ENCODE measurements at regions not wholly inside any gene's neighbourhood (a gene's known extent, or its start where the extent isn't known, plus 50 kb on each side); places are given as distances from the start of the nearest gene placed in this dataset.
A peak's percentile ranks its signal among the peaks of the same experiment; 100 is the strongest.

- TF ChIP-seq, protein P1, sequence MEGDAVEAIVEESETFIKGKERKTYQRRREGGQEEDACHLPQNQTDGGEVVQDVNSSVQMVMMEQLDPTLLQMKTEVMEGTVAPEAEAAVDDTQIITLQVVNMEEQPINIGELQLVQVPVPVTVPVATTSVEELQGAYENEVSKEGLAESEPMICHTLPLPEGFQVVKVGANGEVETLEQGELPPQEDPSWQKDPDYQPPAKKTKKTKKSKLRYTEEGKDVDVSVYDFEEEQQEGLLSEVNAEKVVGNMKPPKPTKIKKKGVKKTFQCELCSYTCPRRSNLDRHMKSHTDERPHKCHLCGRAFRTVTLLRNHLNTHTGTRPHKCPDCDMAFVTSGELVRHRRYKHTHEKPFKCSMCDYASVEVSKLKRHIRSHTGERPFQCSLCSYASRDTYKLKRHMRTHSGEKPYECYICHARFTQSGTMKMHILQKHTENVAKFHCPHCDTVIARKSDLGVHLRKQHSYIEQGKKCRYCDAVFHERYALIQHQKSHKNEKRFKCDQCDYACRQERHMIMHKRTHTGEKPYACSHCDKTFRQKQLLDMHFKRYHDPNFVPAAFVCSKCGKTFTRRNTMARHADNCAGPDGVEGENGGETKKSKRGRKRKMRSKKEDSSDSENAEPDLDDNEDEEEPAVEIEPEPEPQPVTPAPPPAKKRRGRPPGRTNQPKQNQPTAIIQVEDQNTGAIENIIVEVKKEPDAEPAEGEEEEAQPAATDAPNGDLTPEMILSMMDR (IDR thresholded peaks at IDR 0.05; ENCODE audit: partially characterized antibody, unreplicated experiment), result no peak
- Mint-ChIP-seq H3K27me3 (ENCODE audit: unreplicated experiment) (peaks cover 2% of the 10 kb centered on the region), H3K4me1 (ENCODE audit: low read depth, unreplicated experiment) (no peaks in the 10 kb centered on the region), H3K4me3 (ENCODE audit: unreplicated experiment) (no peak overlapping the region), H3K27ac (ENCODE audit: unreplicated experiment) (no peak overlapping the region), H3K9me3 (ENCODE audit: unreplicated experiment) (no peaks in the 10 kb centered on the region), H3K36me3 (ENCODE audit: unreplicated experiment) (peaks cover 18% of the 10 kb centered on the region)
- no peak for DNase-seq
Observed at GRCh38 chr11:116287866-116288265, 484.9 kb downstream of the BUD13 start.

- Mint-ChIP-seq H3K4me3 (ENCODE audit: unreplicated experiment) (no peak overlapping the region), H3K36me3 (ENCODE audit: unreplicated experiment) (peaks cover 14% of the 10 kb centered on the region), H3K4me1 (ENCODE audit: low read depth, unreplicated experiment) (no peaks in the 10 kb centered on the region), H3K9me3 (ENCODE audit: unreplicated experiment) (no peaks in the 10 kb centered on the region), H3K27ac (ENCODE audit: unreplicated experiment) (no peak overlapping the region), H3K27me3 (ENCODE audit: unreplicated experiment) (peaks cover 2% of the 10 kb centered on the region)
- DNase-seq, result no peak
- TF ChIP-seq, protein P1 (IDR thresholded peaks at IDR 0.05; ENCODE audit: partially characterized antibody, unreplicated experiment), result no peak
Observed at GRCh38 chr11:116285026-116285425, 487.8 kb downstream of the BUD13 start.

- Mint-ChIP-seq H3K4me1 (ENCODE audit: low read depth, unreplicated experiment) (no peaks in the 10 kb centered on the region), H3K9me3 (ENCODE audit: unreplicated experiment) (no peaks in the 10 kb centered on the region), H3K27ac (ENCODE audit: unreplicated experiment) (no peak overlapping the region), H3K27me3 (ENCODE audit: unreplicated experiment) (peaks cover 2% of the 10 kb centered on the region), H3K4me3 (ENCODE audit: unreplicated experiment) (no peak overlapping the region), H3K36me3 (ENCODE audit: unreplicated experiment) (no peaks in the 10 kb centered on the region)
- no peak for DNase-seq
- TF ChIP-seq, protein P1 (IDR thresholded peaks at IDR 0.05; ENCODE audit: partially characterized antibody, unreplicated experiment), result no peak
Observed at GRCh38 chr11:116283300-116283699, 489.5 kb downstream of the BUD13 start.

GRCh38 chr11:116282481-116282880, 490.3 kb downstream of the BUD13 start:
- H3K4me1 Mint-ChIP-seq (ENCODE audit: low read depth, unreplicated experiment), result no peaks in the 10 kb centered on the region
- no peak overlapping the region for H3K4me3 Mint-ChIP-seq (ENCODE audit: unreplicated experiment)
- H3K9me3 Mint-ChIP-seq (ENCODE audit: unreplicated experiment), result no peaks in the 10 kb centered on the region
- DNase-seq, result no peak
- H3K27me3 Mint-ChIP-seq (ENCODE audit: unreplicated experiment), result peaks cover 2% of the 10 kb centered on the region
- H3K36me3 Mint-ChIP-seq (ENCODE audit: unreplicated experiment), result no peaks in the 10 kb centered on the region
- no peak overlapping the region for H3K27ac Mint-ChIP-seq (ENCODE audit: unreplicated experiment)
- TF ChIP-seq, protein P1 (IDR thresholded peaks at IDR 0.05; ENCODE audit: partially characterized antibody, unreplicated experiment), result no peak

- Mint-ChIP-seq H3K27me3 (ENCODE audit: unreplicated experiment) (peaks cover 2% of the 10 kb centered on the region), H3K4me3 (ENCODE audit: unreplicated experiment) (no peak overlapping the region)
Observed at GRCh38 chr11:116281173-116282160, 491.3 kb downstream of the BUD13 start.

More at GRCh38 chr11:116281173-116282160, 491.3 kb downstream of the BUD13 start:
- no peak for DNase-seq
- Mint-ChIP-seq H3K36me3 (ENCODE audit: unreplicated experiment) (no peaks in the 10 kb centered on the region), H3K27ac (ENCODE audit: unreplicated experiment) (no peak overlapping the region), H3K4me1 (ENCODE audit: low read depth, unreplicated experiment) (peaks cover 3% of the 10 kb centered on the region), H3K9me3 (ENCODE audit: unreplicated experiment) (no peaks in the 10 kb centered on the region)
- TF ChIP-seq, protein P1 (IDR thresholded peaks at IDR 0.05; ENCODE audit: partially characterized antibody, unreplicated experiment), result peak; percentile 17
